ENCODE measurements at regions not wholly inside any gene's neighbourhood (a gene's known extent, or its start where the extent isn't known, plus 50 kb on each side); places are given as distances from the start of the nearest gene placed in this dataset.

- H4K5ac ChIP-seq (ENCODE audit: low read depth, low read length), result no peak overlapping the region
- no peaks in the 10 kb centered on the region for H3K27me3 ChIP-seq (ENCODE audit: control insufficient read depth, insufficient read depth, low read length)
- no peak overlapping the region for H2AFZ ChIP-seq (replicated peaks; ENCODE audit: low read length, poor library complexity)
- 49% methylated on average over 2 of the region's 9 CpGs; no CpG with 5 or more reads in 1 of the 2 experiments for whole genome bisulfite sequencing, 2 experiments (ENCODE audit: extremely low coverage in 2 of 2, insufficient read length in 1 of 2)
- no peak overlapping the region for H4K8ac ChIP-seq (ENCODE audit: low read depth in 2 of 2, low read length in 2 of 2)
- H3K14ac ChIP-seq (replicated peaks; ENCODE audit: low read depth, low read length), result no peak overlapping the region
- H2AK9ac ChIP-seq (replicated peaks; ENCODE audit: low read depth, low read length, poor library complexity), result no peak overlapping the region
- H4K20me1 ChIP-seq (ENCODE audit: insufficient read depth, low read length), result no peaks in the 10 kb centered on the region
- no peak overlapping the region for H2AK5ac ChIP-seq (ENCODE audit: low read depth, low read length)
- H3K4me1 ChIP-seq (ENCODE audit: control insufficient read depth, insufficient read depth, low read length), result no peaks in the 10 kb centered on the region
- no peak overlapping the region for H3K18ac ChIP-seq (ENCODE audit: low read depth, low read length)
- TF ChIP-seq NFE2L2 (IDR thresholded peaks at IDR 0.05; ENCODE audit: low read depth, low read length), result no peak
- no peak for TF ChIP-seq BHLHE40 (IDR thresholded peaks at IDR 0.05; ENCODE audit: low read depth, low read length)
- TF ChIP-seq RCOR1 (IDR thresholded peaks at IDR 0.05; ENCODE audit: insufficient replicate concordance, low read length), result no peak
- no peak for TF ChIP-seq RFX5 (IDR thresholded peaks at IDR 0.05; ENCODE audit: low read depth, low read length)
- TF ChIP-seq, protein P1, sequence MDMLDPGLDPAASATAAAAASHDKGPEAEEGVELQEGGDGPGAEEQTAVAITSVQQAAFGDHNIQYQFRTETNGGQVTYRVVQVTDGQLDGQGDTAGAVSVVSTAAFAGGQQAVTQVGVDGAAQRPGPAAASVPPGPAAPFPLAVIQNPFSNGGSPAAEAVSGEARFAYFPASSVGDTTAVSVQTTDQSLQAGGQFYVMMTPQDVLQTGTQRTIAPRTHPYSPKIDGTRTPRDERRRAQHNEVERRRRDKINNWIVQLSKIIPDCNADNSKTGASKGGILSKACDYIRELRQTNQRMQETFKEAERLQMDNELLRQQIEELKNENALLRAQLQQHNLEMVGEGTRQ (IDR thresholded peaks at IDR 0.05; ENCODE audit: low read depth, low read length), result no peak
- no peak for TF ChIP-seq FOS (IDR thresholded peaks at IDR 0.05; ENCODE audit: low read depth, low read length)
- no peak for TF ChIP-seq RAD21 (IDR thresholded peaks at IDR 0.05; ENCODE audit: low read length)
- no peak for TF ChIP-seq MAZ (IDR thresholded peaks at IDR 0.05; ENCODE audit: borderline replicate concordance, low read depth, low read length)
- TF ChIP-seq, protein P2, sequence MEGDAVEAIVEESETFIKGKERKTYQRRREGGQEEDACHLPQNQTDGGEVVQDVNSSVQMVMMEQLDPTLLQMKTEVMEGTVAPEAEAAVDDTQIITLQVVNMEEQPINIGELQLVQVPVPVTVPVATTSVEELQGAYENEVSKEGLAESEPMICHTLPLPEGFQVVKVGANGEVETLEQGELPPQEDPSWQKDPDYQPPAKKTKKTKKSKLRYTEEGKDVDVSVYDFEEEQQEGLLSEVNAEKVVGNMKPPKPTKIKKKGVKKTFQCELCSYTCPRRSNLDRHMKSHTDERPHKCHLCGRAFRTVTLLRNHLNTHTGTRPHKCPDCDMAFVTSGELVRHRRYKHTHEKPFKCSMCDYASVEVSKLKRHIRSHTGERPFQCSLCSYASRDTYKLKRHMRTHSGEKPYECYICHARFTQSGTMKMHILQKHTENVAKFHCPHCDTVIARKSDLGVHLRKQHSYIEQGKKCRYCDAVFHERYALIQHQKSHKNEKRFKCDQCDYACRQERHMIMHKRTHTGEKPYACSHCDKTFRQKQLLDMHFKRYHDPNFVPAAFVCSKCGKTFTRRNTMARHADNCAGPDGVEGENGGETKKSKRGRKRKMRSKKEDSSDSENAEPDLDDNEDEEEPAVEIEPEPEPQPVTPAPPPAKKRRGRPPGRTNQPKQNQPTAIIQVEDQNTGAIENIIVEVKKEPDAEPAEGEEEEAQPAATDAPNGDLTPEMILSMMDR (conservative IDR thresholded peaks at IDR 0.05; ENCODE audit: low read depth, low read length), result no peak
- TF ChIP-seq MAFK (IDR thresholded peaks at IDR 0.05; ENCODE audit: low read depth, low read length), result no peak
- no peak for TF ChIP-seq POLR2A (IDR thresholded peaks at IDR 0.05; ENCODE audit: low read depth, low read length)
- TF ChIP-seq CHD1 (IDR thresholded peaks at IDR 0.05; ENCODE audit: low read depth, low read length), result no peak
- no peak for TF ChIP-seq CEBPB (IDR thresholded peaks at IDR 0.05; ENCODE audit: low read depth, low read length)
- TF ChIP-seq, protein P3, sequence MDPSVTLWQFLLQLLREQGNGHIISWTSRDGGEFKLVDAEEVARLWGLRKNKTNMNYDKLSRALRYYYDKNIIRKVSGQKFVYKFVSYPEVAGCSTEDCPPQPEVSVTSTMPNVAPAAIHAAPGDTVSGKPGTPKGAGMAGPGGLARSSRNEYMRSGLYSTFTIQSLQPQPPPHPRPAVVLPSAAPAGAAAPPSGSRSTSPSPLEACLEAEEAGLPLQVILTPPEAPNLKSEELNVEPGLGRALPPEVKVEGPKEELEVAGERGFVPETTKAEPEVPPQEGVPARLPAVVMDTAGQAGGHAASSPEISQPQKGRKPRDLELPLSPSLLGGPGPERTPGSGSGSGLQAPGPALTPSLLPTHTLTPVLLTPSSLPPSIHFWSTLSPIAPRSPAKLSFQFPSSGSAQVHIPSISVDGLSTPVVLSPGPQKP (IDR thresholded peaks at IDR 0.05; ENCODE audit: borderline replicate concordance, low read depth, low read length), result no peak
- no peaks in the 10 kb centered on the region for H3K36me3 ChIP-seq (ENCODE audit: control insufficient read depth, insufficient read depth, low read length)
- H3K56ac ChIP-seq (ENCODE audit: extremely low read depth, insufficient read depth, low read length), result no peak overlapping the region
- in situ Hi-C loops (cut with MboI; ENCODE audit: low sequenced_read_pairs), result no loop called here
- no peak overlapping the region for H4K91ac ChIP-seq (ENCODE audit: insufficient read depth, low read depth, low read length)
- no TSS peak for BruUV-seq (replicated peaks)
- no peak overlapping the region for H2BK20ac ChIP-seq (ENCODE audit: low read depth, low read length)
- no peaks in the 10 kb centered on the region for H3K79me1 ChIP-seq (ENCODE audit: low read depth in 1 of 2, low read length in 2 of 2)
- ChIA-PET CTCF (interaction anchor here (0.6 kb wide), 1 partner anchor 24 kb away, joined by 3 read pairs; no protein-coding TSS in a partner anchor), POLR2A (ENCODE audit: unreplicated experiment) (no interaction called here)
- no peak overlapping the region for H2BK15ac ChIP-seq (ENCODE audit: low read depth, low read length)
- ATAC-seq (ENCODE audit: low read depth) (no peak), DNase-seq (no peak)
- no peak overlapping the region for H3K4me3 ChIP-seq (ENCODE audit: insufficient read depth, low read depth, low read length)
- H3K27ac ChIP-seq (ENCODE audit: insufficient read depth, low read length), result no peak overlapping the region
- no peak overlapping the region for H3K4ac ChIP-seq (ENCODE audit: low read depth, low read length)
- intact Hi-C loops (cut with micrococcal nuclease), result no loop called here
- no peak overlapping the region for H3K9ac ChIP-seq (ENCODE audit: low read depth, low read length)
- H3K9me3 ChIP-seq (ENCODE audit: control insufficient read depth, insufficient read depth, low read length), result peaks cover 63% of the 10 kb centered on the region
- no peak overlapping the region for H2BK5ac ChIP-seq (ENCODE audit: low read depth, low read length, poor library complexity, severe bottlenecking)
- H3K4me2 ChIP-seq (ENCODE audit: low read depth, low read length), result no peak overlapping the region
- dilution Hi-C loops (cut with HindIII; ENCODE audit: low sequenced_read_pairs, unreplicated experiment), result no loop called here
- no peak overlapping the region for H2BK120ac ChIP-seq (ENCODE audit: low read depth, low read length)
- no peaks in the 10 kb centered on the region for H3K9me1 ChIP-seq (ENCODE audit: insufficient read depth, low read length)
- no peak overlapping the region for H3K23ac ChIP-seq (ENCODE audit: low read depth, low read length)
These were observed 54.9 kb upstream of the SMOC2 start for GRCh38 chr6:168385858-168386735.
